ENCODE measurements at regions not wholly inside any gene's neighbourhood (a gene's known extent, or its start where the extent isn't known, plus 50 kb on each side); places are given as distances from the start of the nearest gene placed in this dataset.

GRCh38 chr4:160872491-160872890, 1291.3 kb downstream of the FSTL5 start (continued):
- TF ChIP-seq SNAPC4 (CRISPR knock-in tag; IDR thresholded peaks at IDR 0.05): no peak
- no peak for TF ChIP-seq ZNF619 (CRISPR knock-in tag; IDR thresholded peaks at IDR 0.05)
- 0 out of 2 replicates have a peak, but pooled peaks have one; percentile 19 for TF ChIP-seq RXRB (CRISPR knock-in tag; IDR thresholded peaks at IDR 0.05; ENCODE audit: borderline replicate concordance)
- no peak for TF ChIP-seq PBX3 (CRISPR knock-in tag; IDR thresholded peaks at IDR 0.05; ENCODE audit: borderline replicate concordance)
- TF ChIP-seq ZNF605 (CRISPR knock-in tag; IDR thresholded peaks at IDR 0.05): no peak

GRCh38 chr4:160877087-160877790, 1286.6 kb downstream of the FSTL5 start:
- ATAC-seq (peak; percentile 71), DNase-seq (ENCODE audit: low spot score) (peak; percentile 0), FAIRE-seq (no peak)
- Histone ChIP-seq H3K79me2 (ENCODE audit: insufficient read depth, low read length) (no peaks in the 10 kb centered on the region), H3K9ac (ENCODE audit: insufficient read depth, low read depth, low read length) (no peak overlapping the region), H3K4me3 (replicated peaks in 1 of 3; ENCODE audit: insufficient read depth in 1 of 3, low read depth in 2 of 3, low read length in 3 of 3) (no peak overlapping the region), H3K4me1 (ENCODE audit: insufficient read depth, low read length) (peaks cover 7% of the 10 kb centered on the region), H3K27me3 (ENCODE audit: control insufficient read depth in 1 of 2, insufficient read depth in 2 of 2, low read length in 2 of 2) (no peaks in the 10 kb centered on the region), H3K27ac (ENCODE audit: extremely low read length, insufficient read depth, low read length) (no peak overlapping the region), H3K36me3 (replicated peaks in 1 of 2; ENCODE audit: control insufficient read depth in 1 of 2, insufficient read depth in 2 of 2, low read length in 2 of 2) (no peaks in the 10 kb centered on the region), H3K4me2 (ENCODE audit: low read depth, low read length) (no peak overlapping the region), H3K9me3 (ENCODE audit: low read length) (no peaks in the 10 kb centered on the region), H2AFZ (ENCODE audit: low read length) (no peak overlapping the region), H4K20me1 (ENCODE audit: insufficient read depth, low read length) (no peaks in the 10 kb centered on the region)
- WGBS (ENCODE audit: low lambda C conversion rate): 11% methylated on average over 9 of the region's 9 CpGs
- POLR2A ChIA-PET: no interaction called here
- intact Hi-C loops (cut with micrococcal nuclease; ENCODE audit: unreplicated experiment): no loop called here
- no TSS peak for BruUV-seq (replicated peaks)
- CTCF ChIA-PET (ENCODE audit: low intra/inter-chr PET ratio, low total read pairs): no interaction called here
- in situ Hi-C loops (cut with HindIII; ENCODE audit: extremely low pct_ligation_motif_present, low pct_unique_long_range_greater_than_20kb): no loop called here
- TF ChIP-seq CHCHD3 (CRISPR knock-in tag; IDR thresholded peaks at IDR 0.05): no peak
- no peak for TF ChIP-seq XRCC5 (optimal IDR thresholded peaks at IDR 0.05; ENCODE audit: low read length)
- TF ChIP-seq REXO4 (CRISPR knock-in tag; IDR thresholded peaks at IDR 0.05; ENCODE audit: borderline replicate concordance): no peak
- peak; percentile 6; the same call in 1 of the 2 replicates for TF ChIP-seq HNF4A (CRISPR knock-in tag; IDR thresholded peaks at IDR 0.05)
